OCI-LY3 (cell line): ENCODE measurements at regions not wholly inside any gene's neighbourhood (a gene's known extent, or its start where the extent isn't known, plus 50 kb on each side); places are given as distances from the start of the nearest gene placed in this dataset.

Experiments used
- EZH2phosphoT487 ChIP-seq: fragments of 200-600 bp; shearing (Covaris generic); IDR thresholded peaks from 2 replicates; pipeline ENCODE4 v1.6.1; 2018; ENCODE audit warnings: antibody characterized with exemption, mixed run types, low read depth
- TF ChIP-seq, protein P1 (sequence below): fragments of 200-600, 300-600 bp; sonication (generic); IDR thresholded peaks from 2 replicates; pipeline ENCODE4 v1.5.1; 2014; ENCODE audit warnings: antibody characterized with exemption, low read length, low read depth

DNA sequence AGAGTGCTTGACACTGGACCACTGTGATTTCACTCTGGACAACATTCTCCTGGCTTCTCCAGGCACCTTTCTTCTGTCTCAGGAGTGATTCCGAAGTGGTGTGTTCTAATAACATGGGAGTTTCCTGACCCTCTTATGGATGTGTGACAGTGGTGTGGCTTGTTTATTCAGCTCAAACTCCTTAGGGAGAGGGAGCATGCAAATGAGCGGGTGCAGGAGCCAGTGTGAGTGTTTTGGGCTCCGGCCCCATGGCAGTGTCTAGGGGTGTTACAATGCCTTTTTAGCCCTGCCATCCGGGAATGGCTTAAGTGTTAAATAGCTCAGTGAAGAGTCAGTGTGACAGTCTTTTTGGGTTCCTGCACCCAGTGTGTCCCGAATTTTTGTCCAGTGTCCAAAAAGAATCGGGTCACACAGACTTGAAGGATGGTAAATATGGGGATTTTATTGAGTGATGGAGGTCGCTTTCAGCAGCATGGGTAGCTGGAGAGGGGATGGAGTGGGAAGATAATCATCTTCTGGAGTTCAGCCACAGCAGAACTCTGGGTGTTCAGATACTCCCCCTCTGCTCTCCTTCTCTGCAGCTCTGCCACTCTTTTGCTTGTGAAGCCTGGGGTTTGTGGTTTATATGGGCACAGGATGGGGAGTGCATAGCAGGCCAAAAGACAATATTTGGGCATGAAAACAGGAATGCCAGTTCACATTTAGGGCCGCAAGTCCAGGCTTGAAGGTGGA, 928.9 kb upstream of the CITED2 start:
- TF ChIP-seq, protein P1, sequence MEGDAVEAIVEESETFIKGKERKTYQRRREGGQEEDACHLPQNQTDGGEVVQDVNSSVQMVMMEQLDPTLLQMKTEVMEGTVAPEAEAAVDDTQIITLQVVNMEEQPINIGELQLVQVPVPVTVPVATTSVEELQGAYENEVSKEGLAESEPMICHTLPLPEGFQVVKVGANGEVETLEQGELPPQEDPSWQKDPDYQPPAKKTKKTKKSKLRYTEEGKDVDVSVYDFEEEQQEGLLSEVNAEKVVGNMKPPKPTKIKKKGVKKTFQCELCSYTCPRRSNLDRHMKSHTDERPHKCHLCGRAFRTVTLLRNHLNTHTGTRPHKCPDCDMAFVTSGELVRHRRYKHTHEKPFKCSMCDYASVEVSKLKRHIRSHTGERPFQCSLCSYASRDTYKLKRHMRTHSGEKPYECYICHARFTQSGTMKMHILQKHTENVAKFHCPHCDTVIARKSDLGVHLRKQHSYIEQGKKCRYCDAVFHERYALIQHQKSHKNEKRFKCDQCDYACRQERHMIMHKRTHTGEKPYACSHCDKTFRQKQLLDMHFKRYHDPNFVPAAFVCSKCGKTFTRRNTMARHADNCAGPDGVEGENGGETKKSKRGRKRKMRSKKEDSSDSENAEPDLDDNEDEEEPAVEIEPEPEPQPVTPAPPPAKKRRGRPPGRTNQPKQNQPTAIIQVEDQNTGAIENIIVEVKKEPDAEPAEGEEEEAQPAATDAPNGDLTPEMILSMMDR: no peak
- TF ChIP-seq EZH2phosphoT487: no peak
